ENCODE measurements at regions not wholly inside any gene's neighbourhood (a gene's known extent, or its start where the extent isn't known, plus 50 kb on each side); places are given as distances from the start of the nearest gene placed in this dataset.

- Histone ChIP-seq H3K14ac (ENCODE audit: insufficient read depth, low read length) (no peak overlapping the region), H2BK120ac (ENCODE audit: low read depth, low read length, poor library complexity, severe bottlenecking) (no peak overlapping the region), H3K27me3 (ENCODE audit: insufficient read depth, low read length) (no peaks in the 10 kb centered on the region), H3K4me1 (ENCODE audit: insufficient read depth, low read length) (no peaks in the 10 kb centered on the region), H3K23ac (ENCODE audit: insufficient read length, low read depth, low read length) (no peak overlapping the region), H2AK5ac (ENCODE audit: insufficient read length, low read length) (no peak overlapping the region), H4K91ac (ENCODE audit: insufficient read length, low read depth, low read length) (no peak overlapping the region), H2BK20ac (ENCODE audit: low read depth, low read length, poor library complexity, severe bottlenecking) (no peak overlapping the region), H3K9me3 (ENCODE audit: control insufficient read depth, low read depth, low read length) (peaks cover 31% of the 10 kb centered on the region), H3K23me2 (ENCODE audit: insufficient read length, low read depth, low read length, poor library complexity, severe bottlenecking) (no peaks in the 10 kb centered on the region), H2AFZ (ENCODE audit: low read length) (no peak overlapping the region), H4K20me1 (ENCODE audit: control insufficient read depth, insufficient read depth, insufficient read length) (no peaks in the 10 kb centered on the region), H4K8ac (replicated peaks; ENCODE audit: insufficient read length, low read depth, low read length) (no peak overlapping the region), H3K56ac (ENCODE audit: insufficient read length, low read depth, low read length) (no peak overlapping the region), H3K27ac (ENCODE audit: insufficient read length, low read depth, low read length) (no peak overlapping the region), H3K9ac (ENCODE audit: extremely low read depth, insufficient read length, low read length) (no peak overlapping the region), H3K79me1 (ENCODE audit: insufficient read depth, low read depth, low read length, poor library complexity, severe bottlenecking) (no peaks in the 10 kb centered on the region), H3T11ph (ENCODE audit: low read length) (no peak overlapping the region), H2BK12ac (ENCODE audit: insufficient read length, low read depth, low read length) (no peak overlapping the region), H3K4me2 (ENCODE audit: insufficient read depth, insufficient read length, low read length) (no peak overlapping the region), H4K5ac (ENCODE audit: insufficient read length, low read depth, low read length) (no peak overlapping the region), H2BK5ac (ENCODE audit: insufficient read length, low read length) (no peak overlapping the region), H3K79me2 (ENCODE audit: insufficient read depth, low read length) (no peaks in the 10 kb centered on the region), H3K18ac (ENCODE audit: insufficient read length, low read depth, low read length) (no peak overlapping the region), H3K4ac (ENCODE audit: low read depth, low read length) (no peak overlapping the region), H2BK15ac (ENCODE audit: low read depth, low read length) (no peak overlapping the region)
- no CpG with 5 or more reads among the region's 5 CpGs for WGBS (ENCODE audit: extremely low coverage, insufficient read length, low lambda C conversion rate)
- no peak for TF ChIP-seq CTCF (conservative IDR thresholded peaks at IDR 0.05)
- Mint-ChIP-seq H3K27ac (no peak overlapping the region), H3K27me3 (ENCODE audit: low read depth) (peaks cover 42% of the 10 kb centered on the region), H3K9me3 (peaks cover 43 to 55% of the 10 kb centered on the region in 2 experiments), H3K4me3 (no peak overlapping the region), H3K36me3 (ENCODE audit: insufficient read depth in 1 of 3, low read depth in 3 of 3) (no peaks in the 10 kb centered on the region), H3K4me1 (no peaks in the 10 kb centered on the region)
- no peak for DNase-seq
Observed at GRCh38 chrX:120773801-120774200, 101.9 kb downstream of the CT47B1 start.
